Activated naive CD4-positive, alpha-beta T cell treated with anti-CD3 and anti-CD28 coated beads for 36 hours (primary cell): ENCODE measurements at regions not wholly inside any gene's neighbourhood (a gene's known extent, or its start where the extent isn't known, plus 50 kb on each side); places are given as distances from the start of the nearest gene placed in this dataset. TPM values are rescaled to one million over a fixed set of nuclear protein-coding genes. Genes with fewer than 3 reads are reported as not detected.
A peak's percentile ranks its signal among the peaks of the same experiment; 100 is the strongest.
"Not testable (repeated sequence)": the region's sequence is repeated elsewhere in the genome, so short reads cannot be mapped to it uniquely, and the experiment has no call there.

ENCODE experiments used
- CTCF ChIA-PET: fragments of 350-600 bp; sonication (Branson Sonifier 250); formaldehyde crosslinking; loops from one replicate; lab custom pipeline; 2021; ENCODE audit warnings: antibody characterized with exemption; lab: Charles Lee
- DNase-seq: peaks from one replicate; pipeline ENCODE4 v3.0.0-alpha.2; 2020
- H3K27ac Mint-ChIP-seq: one replicate; pipeline ENCODE4 v1.8.0; 2021; ENCODE audit warnings: mild to moderate bottlenecking, mixed read lengths
- H3K27me3 Mint-ChIP-seq: one replicate; pipeline ENCODE4 v1.8.0; 2021; ENCODE audit warnings: low read depth, mixed read lengths
- H3K36me3 Mint-ChIP-seq: one replicate; pipeline ENCODE4 v1.8.0; 2021; ENCODE audit warnings: low read depth, mixed read lengths
- H3K4me1 Mint-ChIP-seq: one replicate; pipeline ENCODE4 v1.8.0; 2021; ENCODE audit warnings: low read depth, mixed read lengths
- H3K4me3 Mint-ChIP-seq: one replicate; pipeline ENCODE4 v1.8.0; 2021; ENCODE audit warnings: mild to moderate bottlenecking, moderate library complexity, mixed read lengths
- H3K9me3 Mint-ChIP-seq: one replicate; pipeline ENCODE4 v1.8.0; 2021; ENCODE audit warnings: mixed read lengths
- intact Hi-C: fragments of 100-400 bp; cut with micrococcal nuclease; formaldehyde crosslinking; loops from one replicate; pipeline ENCODE4 v1.15.1; 2023
- microRNA-seq: library from miRNA; unstranded; fragments of <30 nt; microRNA quantifications from one replicate; pipeline ENCODE4 v1.2.0, GENCODE V29; 2022; ENCODE audit warnings: borderline microRNAs expressed, borderline replicate concordance

GRCh38 chr4:184965230-184966050 lies 52.9 kb upstream of the HELT start:
- intact Hi-C loops, result loop anchor here (10.0 kb wide), 1 partner anchor 681 kb away; no protein-coding TSS in a partner anchor
- peak overlapping the region; percentile 63 for H3K4me3 Mint-ChIP-seq
- not testable (repeated sequence) for H3K9me3 Mint-ChIP-seq, H3K36me3 Mint-ChIP-seq, H3K27me3 Mint-ChIP-seq, H3K4me1 Mint-ChIP-seq
- CTCF ChIA-PET, result interaction anchor here (0.5 kb wide), 1 partner anchor 136 kb away, joined by 3 read pairs; no protein-coding TSS in a partner anchor
- H3K27ac Mint-ChIP-seq, result peak overlapping the region; percentile 91
- peak; percentile 18 for DNase-seq

DNA sequence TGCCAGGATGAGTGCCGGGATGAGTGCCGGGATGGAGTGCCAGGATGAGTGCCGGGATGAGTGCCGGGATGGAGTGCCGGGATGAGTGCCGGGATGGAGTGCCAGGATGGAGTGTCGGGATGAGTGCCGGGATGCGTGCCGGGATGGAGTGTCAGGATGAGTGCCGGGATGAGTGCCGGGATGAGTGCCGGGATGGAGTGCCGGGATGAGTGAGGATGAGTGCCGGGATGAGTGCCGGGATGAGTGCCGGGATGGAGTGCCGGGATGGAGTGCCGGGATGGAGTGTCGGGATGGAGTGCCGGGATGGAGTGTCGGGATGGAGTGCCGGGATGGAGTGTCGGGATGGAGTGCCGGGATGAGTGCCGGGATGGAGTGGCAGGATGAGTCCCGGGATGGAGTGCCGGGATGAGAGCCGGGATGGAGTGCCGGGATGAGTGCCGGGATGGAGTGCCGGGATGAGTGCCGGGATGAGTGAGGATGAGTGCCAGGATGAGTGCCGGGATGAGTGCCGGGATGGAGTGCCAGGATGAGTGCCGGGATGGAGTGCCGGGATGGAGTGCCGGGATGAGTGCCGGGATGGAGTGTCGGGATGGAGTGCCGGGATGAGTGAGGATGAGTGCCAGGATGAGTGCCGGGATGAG lies 52.1 kb upstream of the HELT start:
- H3K27ac Mint-ChIP-seq, H3K36me3 Mint-ChIP-seq, H3K9me3 Mint-ChIP-seq, H3K4me1 Mint-ChIP-seq, H3K27me3 Mint-ChIP-seq, H3K4me3 Mint-ChIP-seq, CTCF ChIA-PET: not testable (repeated sequence)
- intact Hi-C loops, result loop anchor here (10.0 kb wide), 1 partner anchor 681 kb away; no protein-coding TSS in a partner anchor
- peak; percentile 38 for DNase-seq

DNA sequence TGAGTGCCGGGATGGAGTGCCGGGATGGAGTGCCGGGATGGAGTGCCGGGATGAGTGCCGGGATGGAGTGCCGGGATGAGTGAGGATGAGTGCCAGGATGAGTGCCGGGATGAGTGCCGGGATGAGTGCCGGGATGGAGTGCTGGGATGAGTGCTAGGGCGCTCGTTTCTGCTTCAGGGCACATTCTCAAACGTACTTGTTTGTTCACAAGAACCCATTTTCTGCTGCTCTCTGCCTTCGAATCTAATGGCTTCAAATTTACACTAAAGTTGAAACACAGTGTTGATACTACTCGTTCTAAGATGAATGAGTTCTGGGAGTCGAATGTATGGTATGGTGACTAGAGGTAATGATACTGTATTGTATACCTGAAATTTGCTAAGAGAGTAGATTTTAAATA lies 50.6 kb upstream of the HELT start:
- intact Hi-C loops, result loop anchor here (10.0 kb wide), 1 partner anchor 683 kb away; no protein-coding TSS in a partner anchor
- CTCF ChIA-PET, result interaction anchor here (1.0 kb wide), 1 partner anchor 15 kb away, joined by 3 read pairs; no protein-coding TSS in a partner anchor
- peak overlapping the region; percentile 77 for H3K27ac Mint-ChIP-seq
- H3K27me3 Mint-ChIP-seq, H3K36me3 Mint-ChIP-seq, H3K4me1 Mint-ChIP-seq: not testable (repeated sequence)
- peaks cover 14% of the 10 kb centered on the region for H3K9me3 Mint-ChIP-seq
- H3K4me3 Mint-ChIP-seq, result peak overlapping the region; percentile 32
- DNase-seq, result peak; percentile 38

GRCh38 chr4:184968366-184968765 lies 49.9 kb upstream of the HELT start:
- DNase-seq, result no peak
- H3K9me3 Mint-ChIP-seq, result peaks cover 14% of the 10 kb centered on the region
- intact Hi-C loops, result loop anchor here (10.0 kb wide), 1 partner anchor 684 kb away; no protein-coding TSS in a partner anchor

More at GRCh38 chr4:184968366-184968765, 49.9 kb upstream of the HELT start:
- Mint-ChIP-seq H3K27ac (no peak overlapping the region), H3K27me3 (no peaks in the 10 kb centered on the region), H3K4me3 (no peak overlapping the region), H3K36me3 (peaks cover 6% of the 10 kb centered on the region), H3K4me1 (peaks cover 6% of the 10 kb centered on the region)
- CTCF ChIA-PET, result interaction anchor here (1.0 kb wide), 1 partner anchor 14 kb away, joined by 3 read pairs; no protein-coding TSS in a partner anchor

Small RNAs in the stretch of these regions (microRNA-seq; reads per million reads assigned to microRNA genes)
- not detected for gene MIR4455
